Medulla oblongata (tissue), 1 donor: ENCODE measurements at regions not wholly inside any gene's neighbourhood (a gene's known extent, or its start where the extent isn't known, plus 50 kb on each side); places are given as distances from the start of the nearest gene placed in this dataset.
A peak's percentile ranks its signal among the peaks of the same experiment; 100 is the strongest.

Experiments
- DNase-seq: peaks from one replicate; pipeline ENCODE4 v3.0.0-alpha.2; 2015; ENCODE audit errors: extremely low spot score

DNA sequence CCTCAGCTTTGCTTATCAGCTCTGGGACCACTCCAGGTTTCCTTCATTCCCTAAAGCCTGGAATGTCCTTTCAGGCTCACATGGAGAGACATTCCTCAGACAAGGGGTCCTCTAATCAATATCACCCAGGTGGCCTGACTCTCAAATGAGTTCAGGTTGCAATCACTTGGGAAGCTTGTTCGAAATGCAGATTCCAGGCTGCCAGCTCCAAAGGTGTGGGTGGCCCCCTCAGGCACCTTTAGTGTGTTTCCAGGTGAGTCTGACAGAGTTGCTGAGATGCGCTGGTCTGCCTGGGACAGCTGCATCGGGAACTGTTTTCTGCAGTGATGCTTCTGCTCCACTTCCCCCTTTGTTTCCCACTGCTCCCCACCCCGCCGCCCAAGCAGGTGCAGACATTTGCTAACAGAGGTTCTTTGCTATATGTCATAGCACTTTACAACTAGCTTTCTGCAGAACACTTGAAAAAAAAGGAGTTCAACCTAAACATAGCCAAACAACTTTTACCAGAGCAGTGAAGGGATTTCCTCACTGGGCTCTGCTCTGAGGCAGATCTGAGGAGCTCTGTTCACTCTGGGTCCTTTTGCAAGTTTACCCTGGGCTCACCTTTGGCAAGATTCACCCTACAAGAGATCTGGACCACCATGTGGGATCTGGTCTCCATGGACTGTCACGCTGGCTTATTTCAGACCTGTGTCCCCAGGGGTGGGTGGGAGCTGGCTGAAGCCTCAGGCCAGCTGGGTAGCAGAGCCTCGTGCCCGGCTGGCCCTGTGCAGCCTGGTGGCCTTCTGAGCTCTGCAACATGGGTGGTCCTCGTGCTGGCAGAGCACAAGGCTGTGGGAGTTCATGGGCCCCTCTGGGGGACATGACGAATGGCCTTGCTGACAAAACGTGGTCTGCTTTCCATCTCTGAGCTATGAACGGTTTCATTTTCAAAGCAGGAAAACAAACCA, 539.6 kb downstream of the CCDC171 start:
- DNase-seq = no peak

DNA sequence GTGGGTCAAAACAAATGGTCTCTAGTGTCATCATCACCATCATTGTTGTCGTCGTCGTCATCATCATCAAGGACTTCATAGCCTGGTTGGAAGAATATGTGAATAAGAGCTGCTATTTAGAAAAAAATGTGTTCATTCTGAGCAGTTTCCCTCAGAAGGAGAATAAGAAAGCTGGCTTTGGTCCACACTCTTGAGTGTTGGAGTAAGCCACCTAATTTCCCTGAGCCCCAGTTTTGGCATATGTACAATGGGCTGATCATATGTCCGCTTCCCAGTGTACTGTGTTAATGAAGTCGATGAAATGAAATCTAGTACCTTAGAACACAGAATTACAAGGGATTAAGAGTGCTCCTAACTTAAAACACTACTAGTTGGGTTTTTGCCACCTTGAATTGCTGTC, 545.5 kb downstream of the CCDC171 start:
- DNase-seq = no peak

DNA sequence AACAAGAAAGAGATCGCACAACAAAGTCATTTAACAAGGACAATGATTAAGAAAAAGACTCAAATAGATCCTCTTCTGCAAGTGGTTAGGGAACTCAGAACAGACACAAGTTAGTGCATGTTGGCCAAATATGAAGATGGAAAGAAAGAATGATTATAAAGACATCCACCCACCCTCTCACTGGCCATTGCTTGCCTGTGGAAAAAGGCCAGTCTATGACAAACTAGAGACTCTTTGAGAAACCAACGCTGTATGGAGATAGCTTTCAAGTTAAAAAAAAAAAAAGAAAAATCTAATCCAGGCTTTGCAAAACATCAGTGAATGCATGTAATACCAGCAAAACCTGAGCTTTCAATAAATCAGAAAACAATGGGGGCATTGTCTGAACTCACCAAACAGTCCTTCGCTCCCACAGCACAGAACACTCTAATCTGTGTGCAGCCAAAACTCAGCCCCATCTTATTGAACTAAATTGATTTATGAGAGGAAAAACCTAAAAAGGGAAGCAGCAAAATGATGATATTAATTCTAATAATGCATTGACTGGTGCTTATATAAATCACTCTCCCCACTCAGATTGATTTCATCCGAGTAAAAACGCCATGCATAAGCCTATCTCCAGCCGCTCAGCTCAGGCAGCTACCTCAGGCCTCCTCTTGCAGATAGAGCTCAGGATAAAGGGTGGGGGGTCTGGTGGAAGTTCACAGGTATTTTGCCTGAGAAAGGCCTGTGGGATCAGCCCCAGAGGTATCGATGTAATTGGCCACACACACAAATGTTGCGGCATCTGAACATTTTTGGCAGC, 547.1 kb downstream of the CCDC171 start:
- peak; percentile 52 for DNase-seq

DNA sequence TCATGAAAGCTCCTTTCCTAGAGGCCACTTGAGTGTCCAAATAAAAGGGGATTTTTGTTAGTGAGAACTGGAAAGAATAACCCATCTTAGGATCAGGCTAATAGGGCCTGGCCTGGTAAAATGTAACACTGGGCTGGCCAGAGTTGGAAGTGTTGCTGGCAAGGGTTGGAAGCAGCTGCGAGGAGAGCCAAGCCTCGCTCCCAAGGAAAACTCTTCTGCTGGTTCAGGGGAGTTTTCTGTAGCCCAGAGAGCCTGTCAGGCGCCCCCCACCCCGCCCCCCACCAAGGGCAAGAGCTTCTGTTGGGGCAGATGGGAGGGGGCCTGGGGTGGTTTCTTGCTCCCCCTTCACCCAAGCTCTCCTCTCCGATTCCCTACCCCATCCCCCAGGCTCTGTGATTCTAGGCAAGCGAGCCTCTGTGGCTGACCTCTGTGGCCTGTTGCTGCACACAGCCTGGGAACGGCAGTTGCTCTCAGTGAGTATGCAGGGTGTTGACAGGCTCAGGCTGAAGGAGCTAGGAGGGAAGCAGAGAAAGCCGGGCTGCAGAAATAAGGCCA, 547.8 kb downstream of the CCDC171 start:
- DNase-seq = peak; percentile 41

DNA sequence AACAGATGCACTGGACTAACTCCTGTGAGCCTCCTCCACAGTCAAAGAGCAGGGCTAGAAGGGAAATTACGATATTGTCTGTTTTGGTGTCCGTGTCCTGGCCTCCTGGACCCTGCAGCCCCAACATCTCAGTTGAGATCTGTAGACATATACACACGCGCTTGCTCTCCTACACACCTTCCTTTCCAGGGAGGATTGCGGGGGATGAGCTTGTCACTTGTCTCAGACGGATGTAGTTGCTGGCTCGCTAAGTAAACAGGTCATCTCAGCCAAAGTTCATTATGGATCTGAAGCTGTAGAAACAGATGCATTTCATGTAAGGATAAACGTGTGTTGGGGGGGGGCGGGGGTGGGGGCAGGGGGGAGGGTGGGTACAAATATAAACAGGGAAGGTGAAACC, 549.3 kb downstream of the CCDC171 start:
- DNase-seq = no peak

DNA sequence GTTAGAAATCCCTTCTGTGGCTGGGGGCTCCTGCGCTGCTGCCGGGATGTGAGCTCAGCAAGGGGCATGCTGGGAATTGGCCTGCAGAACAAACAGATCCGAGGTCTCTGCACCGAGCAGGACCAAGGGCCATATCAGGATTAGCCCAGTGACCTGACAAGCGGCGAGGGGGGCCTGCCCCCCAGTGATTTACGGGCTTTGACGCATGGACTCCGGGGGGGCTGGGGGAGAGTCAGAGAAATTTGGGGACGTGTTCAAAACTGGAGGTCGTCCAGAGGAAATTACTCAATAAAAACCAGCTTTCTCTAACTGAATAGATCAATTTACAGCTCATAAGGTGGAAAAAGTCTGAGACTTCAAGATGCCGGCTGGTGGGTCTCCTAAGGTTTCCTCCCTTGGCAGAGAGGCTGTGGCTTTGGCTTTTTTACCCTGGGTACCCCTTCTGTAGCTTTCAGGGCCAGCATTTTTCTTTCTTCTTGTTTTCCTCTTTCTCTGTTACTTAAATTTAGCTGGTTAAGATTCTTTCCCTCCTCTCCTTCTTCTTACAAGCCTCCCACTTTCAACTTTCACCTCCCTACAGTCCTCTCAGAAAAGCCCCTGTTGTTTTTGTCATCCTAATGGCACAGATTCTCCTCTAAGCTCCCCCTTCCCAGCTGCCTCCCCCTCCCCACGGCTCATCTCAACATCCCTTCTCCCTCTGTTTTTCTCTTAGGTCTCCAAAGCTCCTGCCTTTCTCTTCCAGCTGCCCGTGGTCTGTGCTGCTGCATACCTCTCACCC, 551.0 kb downstream of the CCDC171 start:
- DNase-seq = no peak

DNA sequence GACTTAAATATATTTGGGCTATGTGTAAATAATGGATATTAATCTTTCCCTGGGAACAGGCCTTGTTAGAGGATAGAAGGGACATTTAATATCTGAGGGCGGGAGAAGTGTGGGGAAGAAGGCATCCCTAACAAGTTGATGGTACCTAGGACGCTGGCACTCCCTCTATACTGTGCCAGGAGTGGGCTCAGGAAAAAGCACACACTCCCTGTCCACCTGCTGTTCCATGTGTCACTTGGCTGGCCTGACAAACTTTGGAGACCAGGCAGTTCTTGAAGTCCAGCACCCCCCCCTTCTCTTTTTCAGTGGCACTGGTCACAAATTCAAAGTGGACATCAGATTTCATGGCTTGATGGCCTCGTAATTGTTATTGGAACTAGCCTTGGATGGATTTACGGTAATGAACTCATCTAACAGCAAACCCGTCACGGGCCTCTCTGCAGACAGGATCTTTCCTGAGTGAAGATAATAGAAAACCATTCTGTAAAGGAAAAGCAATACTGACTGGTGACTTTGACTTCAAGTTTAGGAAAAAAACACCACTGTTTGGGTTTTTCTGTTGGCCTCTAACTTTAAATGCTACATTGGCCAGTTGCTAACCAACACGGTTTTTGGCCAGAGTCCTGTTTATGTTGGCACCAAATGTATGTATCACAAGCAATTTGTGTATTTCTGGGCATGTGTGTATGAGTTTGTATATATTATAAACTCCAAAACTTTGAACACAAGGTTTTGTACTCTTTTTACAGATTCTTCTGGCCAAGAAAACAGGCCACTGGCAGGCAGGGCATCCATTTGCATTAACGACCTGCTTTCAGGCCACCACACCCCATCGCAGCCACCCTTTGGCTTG, 552.6 kb downstream of the CCDC171 start:
- DNase-seq = no peak

DNA sequence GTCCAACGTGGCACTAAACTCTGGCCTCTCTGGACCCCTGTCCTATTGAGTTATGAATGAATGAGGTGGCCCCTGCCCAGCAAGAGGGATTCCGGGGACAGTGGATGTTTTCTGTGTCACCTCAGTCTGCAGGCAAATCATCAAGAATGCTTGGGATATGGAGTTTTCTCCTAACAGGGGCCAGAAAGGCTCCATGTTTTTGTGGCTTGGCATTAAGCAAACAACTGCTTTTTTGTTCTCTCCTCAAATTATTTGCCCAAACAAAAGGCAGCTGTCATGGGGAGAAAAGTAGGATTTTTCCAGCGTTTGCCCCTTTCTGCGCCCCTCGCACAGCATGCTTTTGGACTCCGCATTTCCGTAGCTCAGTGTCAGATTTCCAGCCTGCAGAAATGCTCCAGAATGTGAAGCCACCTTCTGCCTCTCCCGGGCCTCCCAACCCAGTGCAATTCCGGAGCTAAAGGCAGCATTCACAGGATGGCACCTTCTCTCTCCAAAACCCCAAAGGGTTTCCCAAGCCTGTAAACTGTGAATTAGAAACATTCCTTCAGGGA, 553.3 kb downstream of the CCDC171 start:
- DNase-seq = no peak

DNA sequence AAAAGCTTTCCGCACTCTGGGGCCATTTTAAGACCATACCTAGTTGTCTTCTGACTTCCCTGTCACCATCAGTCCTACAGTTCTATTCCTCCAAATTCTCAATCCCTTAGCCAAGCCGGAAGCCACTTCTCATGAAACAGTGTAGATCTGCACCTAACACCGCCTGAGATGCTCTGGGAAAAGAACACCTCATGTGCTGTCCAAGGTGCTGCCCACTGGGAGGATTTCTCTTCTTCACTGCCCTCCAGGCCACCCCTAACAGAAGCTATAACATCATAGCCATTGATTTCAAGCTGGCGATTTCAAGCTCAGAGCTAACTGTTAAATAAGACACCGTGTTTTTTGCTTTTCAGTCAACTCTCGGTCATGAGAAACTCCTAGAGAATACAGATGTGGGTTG, 559.3 kb downstream of the CCDC171 start:
- no peak for DNase-seq

DNA sequence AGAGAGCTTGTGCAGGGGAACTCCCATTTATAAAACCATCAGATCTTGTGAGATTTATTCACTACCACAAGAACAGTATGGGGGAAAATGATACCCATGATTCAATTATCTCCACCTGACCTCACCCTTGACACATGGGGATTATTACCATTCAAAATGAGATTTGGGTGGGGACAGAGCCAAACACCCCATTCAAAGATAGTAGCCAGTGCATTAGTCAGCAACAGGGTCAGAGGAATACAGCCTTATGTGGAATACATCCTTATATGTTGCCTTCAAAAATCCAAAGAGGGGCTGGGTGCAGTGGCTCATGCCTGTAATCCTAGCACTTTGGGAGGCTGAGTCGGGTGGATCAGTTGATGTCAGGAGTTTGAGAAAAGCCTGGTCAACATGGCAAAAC, 563.2 kb downstream of the CCDC171 start:
- no peak for DNase-seq

DNA sequence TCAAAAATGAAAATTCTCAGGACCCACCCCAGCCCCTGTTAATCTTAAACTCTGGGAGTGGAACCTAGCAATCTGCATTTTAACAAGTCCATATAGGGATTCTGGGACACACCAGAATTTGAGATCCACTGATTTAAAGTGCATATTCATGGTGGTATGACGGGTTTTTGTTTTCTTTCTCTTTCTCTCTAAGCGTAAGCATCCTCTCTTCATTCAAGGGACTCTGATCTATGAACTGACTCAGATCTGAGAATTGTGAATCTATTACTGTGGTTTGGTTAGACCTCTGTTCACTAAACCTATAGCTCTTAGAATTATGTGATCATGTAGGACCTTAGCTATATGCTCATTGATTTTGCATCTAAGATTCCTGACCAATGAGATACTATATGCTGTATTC, 565.2 kb downstream of the CCDC171 start:
- no peak for DNase-seq

DNA sequence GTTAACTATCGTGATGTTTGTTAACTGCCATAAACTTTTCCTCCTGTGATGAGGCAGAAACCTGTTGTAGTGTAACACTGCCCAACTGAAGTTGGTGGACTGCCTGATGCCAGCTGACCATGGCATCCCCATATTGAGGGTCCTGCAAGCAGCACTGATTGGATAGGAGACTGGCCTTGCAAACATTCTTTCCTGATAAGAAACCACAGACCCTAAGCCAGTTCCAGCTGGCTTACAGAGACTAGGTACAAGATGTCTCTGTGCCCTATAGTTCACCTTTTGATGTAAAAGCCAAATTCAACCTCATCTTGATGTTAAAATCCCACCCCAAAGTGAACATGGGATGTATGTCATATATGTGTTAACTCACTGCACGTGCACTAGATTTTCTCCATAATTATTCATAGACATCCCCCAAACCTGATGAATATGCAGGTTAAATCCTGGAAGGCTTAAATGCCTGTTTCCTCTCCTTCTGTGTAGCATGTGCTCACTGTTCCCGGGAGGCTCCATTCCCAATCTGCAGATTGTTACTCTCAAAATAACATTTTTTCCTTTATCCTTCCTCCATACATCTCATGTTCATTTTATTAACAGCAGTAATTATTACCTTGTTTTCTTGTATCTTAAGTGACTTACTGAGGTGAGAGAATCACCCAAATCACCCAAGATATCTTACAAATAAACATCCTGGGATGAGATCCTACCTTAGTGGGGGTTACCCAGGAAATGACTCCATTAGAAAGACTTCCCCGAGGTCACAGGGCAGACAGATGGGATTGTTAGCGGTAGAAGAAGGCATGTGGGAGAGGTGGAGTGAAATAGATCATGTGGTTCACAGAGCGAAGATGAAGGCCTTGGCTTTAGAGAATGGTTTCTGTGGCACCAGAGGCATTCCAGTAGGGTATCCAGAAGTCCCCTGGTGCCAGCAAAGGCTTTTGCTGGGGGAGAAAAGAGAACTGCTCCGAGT, 566.7 kb downstream of the CCDC171 start:
- DNase-seq = no peak

DNA sequence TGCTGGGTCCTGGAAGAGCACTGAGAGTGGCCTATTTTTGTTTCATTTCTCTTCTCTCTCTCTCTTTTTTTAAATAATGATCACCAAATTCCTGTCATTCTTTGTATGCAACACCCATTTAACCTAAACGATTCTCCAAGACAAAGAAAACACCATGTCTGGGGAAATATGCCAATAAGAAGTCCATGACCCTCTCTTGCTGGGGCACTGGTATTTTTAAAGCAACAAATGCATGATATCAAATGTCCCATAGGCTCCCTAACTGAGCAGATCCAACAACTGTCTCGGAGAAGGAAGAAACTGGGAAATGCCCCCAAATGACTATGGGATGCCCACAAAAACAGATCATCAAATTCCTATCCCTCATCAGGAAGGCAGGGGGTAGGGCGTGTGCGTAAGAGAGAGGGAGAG, 567.4 kb downstream of the CCDC171 start:
- DNase-seq = no peak

DNA sequence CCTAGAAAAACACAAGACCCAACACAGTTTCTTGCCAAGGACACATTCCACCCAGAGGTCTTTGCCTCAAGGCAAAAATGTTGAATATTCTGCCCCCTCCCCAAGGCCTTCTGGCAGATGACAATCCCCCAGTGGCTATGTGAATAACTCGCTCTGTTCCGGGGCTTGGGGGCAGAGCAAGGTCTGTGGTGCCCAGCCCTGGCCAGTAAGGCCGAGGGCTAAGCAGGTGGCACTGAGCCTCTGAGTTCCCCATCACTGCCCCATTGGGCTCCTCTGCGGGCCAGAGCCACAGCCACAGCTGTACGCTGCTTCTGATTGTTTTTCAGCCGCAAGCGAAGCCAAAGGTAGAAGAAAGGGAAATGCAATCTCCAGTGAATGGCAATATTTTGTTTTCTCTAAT, 567.9 kb downstream of the CCDC171 start:
- DNase-seq = no peak

DNA sequence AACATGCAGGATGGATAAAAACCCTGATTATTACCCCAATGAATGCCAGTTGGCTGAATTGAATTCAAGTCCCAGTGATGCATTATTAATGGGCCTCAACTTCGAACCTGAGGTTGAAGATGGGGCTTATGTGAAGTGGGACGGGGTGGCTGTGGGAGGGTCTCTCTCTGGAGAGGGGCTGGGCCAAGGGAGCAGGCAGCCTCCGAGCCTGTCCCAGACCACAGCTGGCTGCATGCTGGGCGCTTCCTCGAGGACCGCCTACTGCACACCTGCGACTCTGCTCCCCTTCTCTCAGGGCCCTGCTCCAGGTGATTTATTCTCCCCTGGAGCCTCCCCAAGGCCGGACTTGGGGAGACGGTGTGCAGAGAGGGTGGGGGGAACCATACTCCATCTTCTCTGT, 568.3 kb downstream of the CCDC171 start:
- no peak for DNase-seq

DNA sequence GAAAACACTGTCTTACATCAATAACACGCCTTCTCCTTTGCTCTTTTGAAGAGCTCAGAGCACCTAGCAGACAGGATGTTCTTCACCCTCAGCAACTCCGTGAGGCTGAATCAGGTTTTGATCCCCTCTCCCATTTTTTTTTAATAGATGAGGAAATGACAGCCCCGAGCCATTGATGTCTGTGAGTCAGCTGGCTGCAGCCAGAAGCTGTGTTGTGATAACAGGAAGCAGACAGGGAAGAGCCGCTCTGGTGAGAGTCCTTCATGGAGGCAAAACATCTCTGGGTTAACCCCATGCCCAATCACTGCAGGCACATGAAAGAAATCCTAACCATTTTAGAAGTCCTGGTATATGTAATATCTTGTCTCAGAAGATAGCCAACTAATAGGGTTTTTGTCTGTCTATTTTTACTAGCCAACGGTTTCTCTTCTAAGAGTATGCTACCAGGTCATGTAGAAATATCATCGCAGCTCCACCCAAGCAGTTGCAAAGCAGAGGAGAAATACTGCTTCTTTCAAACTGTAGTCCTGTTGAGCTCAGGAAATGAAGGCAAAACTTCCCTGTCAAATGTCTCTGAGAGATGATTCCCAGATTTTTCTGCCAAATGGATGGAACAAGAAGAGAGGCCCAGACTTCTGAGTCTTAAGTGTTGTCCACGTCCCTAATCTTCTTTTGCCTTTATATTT, 568.9 kb downstream of the CCDC171 start:
- DNase-seq = no peak

DNA sequence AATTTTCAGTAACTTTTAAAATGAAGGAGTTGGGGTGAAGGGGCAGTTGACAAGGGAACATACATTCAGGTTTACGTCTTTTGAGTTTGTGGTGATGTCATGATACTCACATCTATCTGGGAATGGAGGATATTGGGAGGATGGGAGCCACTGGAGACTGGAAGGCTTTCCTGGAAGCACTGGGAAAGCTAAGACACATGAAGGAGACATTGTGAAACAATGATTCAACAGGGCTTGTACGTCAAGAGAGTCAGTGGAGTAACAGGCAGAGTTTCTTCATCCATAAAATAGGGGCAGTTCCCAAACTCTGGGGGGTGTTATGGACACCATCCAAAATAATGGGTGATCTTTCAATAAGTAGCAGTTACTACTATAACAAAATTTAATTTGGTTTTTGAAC, 572.8 kb downstream of the CCDC171 start:
- no peak for DNase-seq

DNA sequence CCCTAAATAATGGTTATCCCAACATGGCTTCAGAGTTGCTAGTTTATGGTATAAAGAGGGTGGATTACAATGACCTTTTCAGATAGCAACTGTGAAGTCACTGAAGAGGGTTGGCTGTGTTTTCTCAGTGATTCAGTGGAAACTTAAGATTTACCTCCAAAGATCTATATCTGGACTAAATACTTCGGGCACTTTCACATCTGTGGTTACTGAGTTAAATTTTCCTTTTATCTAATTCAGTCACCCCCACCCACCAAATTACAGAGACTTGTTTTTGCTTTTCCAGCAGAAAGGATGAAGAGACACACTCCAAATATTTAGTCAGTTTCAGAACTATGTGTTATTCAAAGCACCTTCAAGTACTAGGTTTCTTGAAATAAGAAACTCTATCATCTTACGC, 573.2 kb downstream of the CCDC171 start:
- DNase-seq = no peak

DNA sequence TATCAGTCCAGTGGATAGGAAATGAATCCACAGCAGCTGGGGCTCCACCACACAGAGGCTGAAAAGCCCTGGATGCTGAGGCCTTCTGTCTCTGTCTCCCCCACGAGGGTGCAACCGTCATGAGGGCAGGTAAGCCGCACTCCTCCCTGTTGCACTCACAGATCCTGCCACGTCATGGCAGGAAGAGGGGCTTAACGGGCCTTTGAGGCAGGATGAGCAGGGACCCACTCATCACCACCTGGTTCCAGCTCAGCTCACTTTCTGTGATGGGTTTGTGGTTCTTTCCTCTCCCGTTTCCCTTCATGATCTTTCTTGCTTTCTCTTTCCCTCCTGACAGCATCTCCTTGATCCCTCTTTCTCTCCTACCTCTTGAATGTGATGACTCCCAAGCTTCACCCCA, 575.2 kb downstream of the CCDC171 start:
- DNase-seq = no peak
